NK-92 treated with Interleukin-12 subunit alpha and Interleukin-12 subunit beta, amount 100 ng/mL, for 24 hours (cell line): ENCODE measurements at regions not wholly inside any gene's neighbourhood (a gene's known extent, or its start where the extent isn't known, plus 50 kb on each side); places are given as distances from the start of the nearest gene placed in this dataset.

Experiments used
- DNase-seq: peaks from one replicate; lab custom pipeline; 2025; lab: John Stamatoyannopoulos, UW

DNA sequence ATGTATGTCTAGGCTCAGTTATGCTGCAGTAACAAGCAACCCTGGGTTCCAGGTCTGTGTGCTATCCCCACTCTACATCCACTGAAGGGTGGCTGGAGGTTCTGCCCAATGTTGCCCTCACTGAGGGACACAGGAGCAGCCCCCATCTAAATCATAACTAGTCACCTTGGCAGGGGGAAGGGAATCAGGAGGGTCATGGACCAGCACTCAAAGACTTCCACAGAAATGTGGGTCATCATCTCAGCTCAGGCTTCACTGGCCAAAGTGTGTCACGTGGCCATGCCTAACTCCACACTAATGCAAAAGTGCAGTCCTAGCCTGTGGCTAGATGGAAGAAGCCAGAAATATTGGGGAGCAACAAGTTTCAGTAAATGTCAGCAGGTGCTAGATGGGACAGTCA is 137.3 kb upstream of the ZNF507 start:
- DNase-seq, result no peak

DNA sequence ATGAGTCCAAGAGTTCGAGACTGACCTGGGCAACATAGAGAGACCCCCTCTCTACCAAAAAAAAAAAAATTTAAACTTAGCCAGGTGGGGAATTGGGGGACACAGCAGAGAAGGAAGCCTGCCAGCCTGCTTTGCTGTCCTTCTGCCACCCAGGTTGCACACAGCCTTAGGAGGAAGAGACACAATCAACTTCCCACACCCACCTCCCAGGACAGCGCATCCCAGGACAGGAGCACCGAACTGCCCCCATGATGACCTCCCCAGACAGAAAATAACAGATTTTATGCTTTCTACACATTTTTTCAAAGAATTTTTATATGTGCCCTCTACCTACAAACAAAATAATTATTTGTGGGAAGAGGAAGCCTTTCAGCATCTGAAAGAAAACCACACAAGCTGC is 126.0 kb upstream of the ZNF507 start:
- no peak for DNase-seq

DNA sequence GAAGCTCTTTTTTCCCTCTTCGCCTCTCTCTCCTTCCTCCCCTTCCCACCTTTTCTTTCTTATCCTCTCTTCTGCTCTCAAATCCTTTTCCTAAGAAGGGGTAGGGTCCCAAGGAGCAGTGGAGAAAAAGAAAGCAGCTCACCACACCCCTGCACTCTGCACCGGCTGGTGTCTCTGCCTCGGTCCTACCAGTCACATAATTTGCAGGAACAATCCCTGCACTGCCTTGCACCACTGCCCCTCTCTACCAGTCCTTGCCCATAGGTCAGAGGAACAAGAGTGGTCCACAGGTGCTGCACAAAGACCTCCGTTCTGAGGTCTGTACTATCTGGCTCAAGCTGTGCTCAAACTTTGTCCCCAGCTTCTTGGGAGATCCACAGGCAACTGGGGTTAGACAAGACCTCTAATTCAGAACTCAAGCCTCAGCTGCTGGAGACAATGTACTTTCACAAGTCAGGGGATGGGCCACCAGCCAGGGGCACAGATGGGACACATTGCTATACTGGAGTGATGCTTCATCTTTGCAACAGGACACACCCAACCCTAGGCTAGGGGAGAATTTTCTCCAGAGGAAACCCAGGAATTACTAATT is 125.4 kb upstream of the ZNF507 start:
- DNase-seq, result no peak

DNA sequence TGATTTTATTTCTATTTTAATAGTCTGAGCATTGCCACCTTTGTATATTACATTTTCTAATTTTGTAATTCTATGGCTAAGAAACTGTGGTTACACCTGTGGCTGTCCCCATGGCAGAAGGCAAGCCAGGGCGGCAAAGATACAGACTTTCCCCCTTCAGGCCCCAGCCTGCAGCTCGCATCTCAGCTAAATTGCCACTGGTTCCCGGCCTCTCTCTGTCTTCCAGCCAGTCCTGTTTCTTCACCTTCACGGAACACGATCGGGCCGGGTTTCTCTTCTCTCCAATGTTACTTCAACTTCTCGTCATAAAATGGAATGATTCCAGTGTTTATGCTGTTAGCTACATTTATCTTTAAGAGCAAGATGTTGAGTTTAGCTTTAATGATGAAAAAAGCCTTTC is 124.5 kb upstream of the ZNF507 start:
- no peak for DNase-seq

DNA sequence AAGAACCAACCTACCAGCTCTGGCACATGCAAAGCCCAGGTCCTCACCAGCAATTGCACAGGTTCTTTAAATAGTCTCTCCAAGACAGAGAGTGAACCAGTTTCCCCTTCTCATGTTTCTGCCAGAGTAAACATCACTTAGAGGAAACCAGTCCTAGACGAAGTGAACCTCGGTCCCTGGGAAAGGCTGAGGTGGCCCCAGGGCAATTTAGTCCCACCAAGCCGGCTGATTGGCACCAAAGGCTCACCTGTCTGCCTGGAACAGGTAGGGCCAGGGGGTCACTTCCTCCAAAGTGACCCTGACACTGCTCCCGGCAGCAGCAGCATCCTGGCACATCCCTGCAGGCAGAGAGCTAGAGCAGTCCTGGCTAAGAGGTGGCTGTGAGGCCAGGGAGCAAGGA is 122.9 kb upstream of the ZNF507 start:
- DNase-seq, result no peak

DNA sequence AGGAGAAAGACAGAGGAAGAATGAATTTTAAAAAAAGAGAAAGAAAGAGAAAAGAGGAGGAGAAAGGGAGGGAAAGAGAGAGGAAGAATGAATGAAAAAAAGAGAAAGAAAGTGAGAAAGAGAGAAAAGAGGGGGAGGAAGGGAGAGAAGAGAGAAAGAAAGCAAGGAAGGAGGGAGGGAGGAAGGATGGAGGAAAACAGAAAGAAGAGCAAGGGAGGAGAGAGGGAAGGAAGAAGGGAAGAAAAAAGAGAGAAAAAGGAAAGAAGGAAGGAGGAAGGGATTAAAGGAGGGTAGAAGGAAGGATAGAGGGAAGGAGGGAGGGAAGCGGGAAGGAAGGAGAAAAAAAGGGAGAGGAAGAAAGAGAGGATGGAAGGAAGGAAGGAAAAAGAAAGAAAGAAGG is 122.3 kb upstream of the ZNF507 start:
- no peak for DNase-seq

DNA sequence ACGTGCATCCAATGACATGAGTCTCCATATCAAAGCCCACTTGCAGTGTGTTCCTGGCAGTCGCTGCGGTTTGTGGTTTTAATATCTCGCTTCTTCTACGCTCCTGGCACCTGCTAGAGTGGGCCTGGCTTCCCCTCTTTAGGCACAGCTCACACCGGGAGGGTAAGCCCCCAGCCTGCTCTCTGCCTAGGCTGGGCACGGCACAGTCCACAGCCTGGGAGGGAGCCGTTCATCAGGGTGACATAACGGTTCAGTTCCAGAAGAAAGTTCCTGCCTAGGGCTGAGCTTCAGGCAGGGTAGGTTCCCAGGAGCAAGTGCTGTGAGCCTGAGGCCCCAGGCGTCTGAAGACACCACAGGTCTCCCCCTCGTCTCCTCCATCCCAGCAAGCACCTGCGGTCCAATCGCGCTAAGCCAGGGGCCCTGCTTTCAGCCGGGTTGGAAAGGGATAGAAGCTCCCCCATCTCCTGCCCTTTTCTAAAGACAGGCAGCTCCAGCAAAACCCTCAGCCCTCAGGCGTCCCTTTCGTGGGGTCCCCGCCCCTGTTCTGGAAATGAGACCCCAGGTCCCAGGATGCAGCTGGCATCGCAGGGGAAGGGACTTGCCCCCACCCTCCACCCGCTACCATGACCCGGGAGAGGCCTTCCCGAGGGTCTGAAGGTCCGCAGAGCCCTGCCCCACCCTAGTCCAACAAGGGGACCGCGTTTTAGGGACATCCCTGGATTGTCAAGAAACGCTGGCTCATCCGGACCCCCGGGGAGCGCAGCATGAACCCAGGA is 121.6 kb upstream of the ZNF507 start:
- no peak for DNase-seq

DNA sequence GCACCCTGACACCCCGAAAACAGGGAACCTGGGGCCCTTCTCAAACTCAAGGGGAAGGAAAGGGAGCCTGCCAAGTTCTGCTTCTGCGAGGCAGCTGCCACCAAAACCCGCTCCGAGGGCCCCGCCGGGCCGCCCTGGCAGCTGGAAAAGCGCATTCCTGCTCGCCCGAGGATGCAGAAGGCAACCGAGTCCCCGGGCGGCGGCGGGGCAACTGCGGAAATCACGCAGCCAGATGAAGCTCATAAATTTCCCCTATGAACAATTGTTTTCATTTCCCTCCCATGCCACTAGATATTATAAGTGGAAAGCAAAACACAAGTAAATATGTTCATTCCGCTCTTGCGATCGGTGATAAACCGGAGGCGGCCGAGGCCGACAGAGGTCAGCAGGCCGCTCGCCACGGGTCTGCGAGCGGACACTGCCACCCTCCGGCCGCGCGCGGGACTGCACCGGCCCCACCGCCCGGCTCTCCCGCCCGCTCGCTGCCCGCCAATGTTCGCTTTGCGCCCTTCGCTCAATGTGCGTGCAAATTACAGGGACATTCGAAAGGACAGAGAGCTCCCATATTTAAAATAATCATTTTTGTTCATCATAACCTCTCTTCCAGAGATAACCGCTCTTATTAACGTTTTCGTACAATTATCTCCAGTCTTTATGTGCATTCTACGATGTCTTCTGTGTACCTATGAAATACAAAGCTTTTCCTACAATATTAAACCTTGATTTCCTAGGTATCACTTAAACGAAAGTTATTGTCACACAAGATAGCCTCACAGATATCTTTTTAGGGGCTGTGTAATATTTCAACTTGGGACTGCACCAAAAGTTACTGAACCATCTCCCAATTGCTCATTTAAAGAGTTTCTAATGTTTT is 120.8 kb upstream of the ZNF507 start:
- DNase-seq, result no peak

DNA sequence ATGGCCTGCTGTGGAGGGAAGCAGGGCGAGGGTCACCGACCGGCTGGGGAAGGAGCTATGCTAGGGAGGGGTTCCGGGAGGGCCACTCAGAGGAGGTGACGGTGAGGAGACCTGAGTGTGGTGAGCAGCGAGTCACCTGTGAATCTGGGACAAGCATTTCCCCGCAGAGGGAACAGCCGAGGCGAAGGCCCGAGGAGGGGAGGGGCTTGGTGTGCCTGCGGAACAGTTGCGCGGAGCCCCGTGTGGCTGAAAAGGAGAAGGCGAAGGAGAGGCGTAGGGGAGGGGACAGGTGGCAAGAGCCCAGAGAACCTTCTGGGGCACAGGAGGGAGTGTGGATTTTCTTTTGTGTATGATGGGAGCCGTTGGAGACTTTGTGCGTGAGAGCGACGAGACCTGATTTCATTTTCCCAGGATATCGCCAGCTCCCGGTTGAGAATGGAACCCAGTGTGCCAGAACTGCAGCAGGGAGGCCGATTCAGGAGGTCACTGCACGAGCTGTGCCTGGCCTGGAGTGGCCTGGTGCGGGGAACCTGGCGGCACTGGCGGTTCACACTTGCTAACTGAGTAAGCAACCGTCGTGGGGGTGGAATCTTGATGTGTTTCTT is 117.7 kb upstream of the ZNF507 start:
- no peak for DNase-seq

DNA sequence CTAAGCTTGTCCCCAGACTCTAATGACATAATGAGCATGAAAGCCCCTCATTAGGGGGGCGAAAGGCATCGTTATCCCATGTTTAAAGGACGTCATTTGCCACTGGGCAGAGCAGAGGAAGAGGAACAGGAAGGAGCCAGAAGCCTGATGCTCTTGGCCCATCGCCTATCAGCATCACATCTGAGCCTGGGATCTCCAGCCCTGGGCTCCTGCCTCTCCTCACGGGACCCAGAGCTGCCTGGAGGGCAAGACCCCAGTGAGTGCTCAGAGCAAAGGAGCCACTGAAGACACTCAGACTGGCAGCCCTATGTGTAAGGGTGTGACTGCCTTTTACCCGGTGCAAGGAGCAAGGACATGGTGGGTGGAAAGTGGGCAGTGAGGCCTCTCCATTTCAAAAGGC is 115.0 kb upstream of the ZNF507 start:
- no peak for DNase-seq

DNA sequence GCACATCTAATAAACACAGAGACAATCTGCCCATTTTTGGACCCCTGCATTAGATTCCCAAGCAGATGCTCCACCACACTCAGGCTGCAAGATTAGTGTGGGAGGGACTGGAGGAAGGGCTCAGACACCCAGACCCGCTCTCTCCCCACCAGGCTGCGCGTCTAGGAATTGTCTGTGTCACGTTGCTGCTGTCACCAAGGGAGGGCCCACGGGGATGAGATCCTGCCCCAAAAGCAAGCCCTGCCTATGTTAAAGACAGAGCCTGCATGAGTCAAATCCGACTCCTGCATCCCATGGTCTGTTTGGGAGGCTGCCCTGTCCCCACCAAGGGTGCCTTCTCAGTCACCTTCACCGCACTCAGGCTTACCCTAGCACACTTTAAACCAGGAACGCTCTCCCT is 114.4 kb upstream of the ZNF507 start:
- no peak for DNase-seq

DNA sequence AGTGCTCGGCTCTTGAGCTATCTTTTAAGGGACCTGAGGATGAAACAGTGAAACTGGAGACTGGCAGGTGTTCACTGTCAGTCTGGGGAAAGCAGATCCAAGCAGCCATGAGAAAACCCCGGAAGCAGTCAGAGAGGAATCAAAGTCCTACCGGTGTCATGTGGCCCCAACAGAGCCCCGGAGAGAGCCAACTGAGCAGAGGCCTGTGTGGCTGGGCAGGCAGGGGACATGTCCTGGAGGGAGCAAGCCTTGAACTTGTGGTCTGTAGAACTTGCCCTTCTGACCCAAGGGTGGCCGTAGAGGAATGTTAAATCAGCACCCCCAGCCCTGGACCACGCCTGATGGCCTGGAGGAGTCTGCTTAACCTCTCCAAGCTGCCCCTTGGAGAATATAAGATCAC is 113.7 kb upstream of the ZNF507 start:
- DNase-seq, result no peak

DNA sequence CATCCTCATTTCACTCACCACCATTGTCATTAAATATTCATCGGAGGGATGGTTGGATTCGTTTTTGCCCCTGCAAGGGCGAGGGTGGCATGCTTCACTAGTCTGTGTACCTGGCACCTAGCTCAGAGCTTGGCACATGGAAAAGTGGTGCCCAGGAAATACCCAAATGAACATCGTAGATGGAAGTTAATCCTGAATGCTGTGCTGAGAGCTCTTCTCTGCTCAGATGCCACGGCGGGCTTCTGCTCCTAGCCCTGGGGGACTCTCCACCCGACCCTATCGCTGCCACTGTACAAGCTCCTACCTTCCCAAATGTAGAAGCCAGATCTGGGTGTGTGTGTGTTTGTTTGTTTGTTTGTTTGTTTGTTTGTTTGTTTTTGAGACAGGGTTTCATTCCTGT is 113.0 kb upstream of the ZNF507 start:
- DNase-seq, result no peak

DNA sequence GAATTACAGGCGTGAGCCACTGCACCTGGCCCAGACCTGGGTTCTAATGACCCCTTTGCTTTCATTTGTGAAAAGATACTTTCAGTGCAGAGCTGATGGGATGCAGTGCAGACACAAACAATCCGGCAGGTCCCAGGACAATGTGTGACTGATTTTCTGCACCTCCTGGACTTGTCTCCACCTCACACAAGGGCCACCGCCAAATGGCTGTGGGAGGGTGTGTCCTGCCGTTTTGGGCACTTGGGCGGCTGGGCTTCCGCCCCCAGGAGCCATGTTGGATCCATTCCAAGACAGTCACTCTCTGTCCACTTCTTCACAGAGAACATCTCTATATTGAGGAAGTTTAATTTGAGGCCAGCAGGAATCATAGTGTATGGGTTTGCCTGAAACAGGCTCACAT is 112.3 kb upstream of the ZNF507 start:
- DNase-seq, result no peak

DNA sequence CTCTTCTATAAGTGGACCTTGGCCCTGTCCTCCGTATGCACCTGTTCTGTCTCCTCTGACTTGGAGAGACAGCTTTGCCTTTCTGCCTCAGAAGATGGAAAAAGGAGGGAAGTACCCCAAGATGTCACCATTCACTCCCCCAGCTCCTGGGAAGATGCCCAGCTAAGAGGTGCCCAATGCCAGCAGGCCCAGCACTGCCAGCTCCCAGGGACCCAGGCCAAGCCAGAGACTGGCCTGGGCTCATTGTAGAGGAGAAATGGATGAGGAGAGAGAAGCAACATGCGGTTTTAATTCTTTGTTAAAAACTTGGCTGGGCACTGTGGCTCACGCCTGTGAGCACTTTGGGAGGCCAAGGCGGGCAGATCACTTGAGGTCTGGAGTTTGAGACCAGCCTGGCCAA is 111.5 kb upstream of the ZNF507 start:
- no peak for DNase-seq

DNA sequence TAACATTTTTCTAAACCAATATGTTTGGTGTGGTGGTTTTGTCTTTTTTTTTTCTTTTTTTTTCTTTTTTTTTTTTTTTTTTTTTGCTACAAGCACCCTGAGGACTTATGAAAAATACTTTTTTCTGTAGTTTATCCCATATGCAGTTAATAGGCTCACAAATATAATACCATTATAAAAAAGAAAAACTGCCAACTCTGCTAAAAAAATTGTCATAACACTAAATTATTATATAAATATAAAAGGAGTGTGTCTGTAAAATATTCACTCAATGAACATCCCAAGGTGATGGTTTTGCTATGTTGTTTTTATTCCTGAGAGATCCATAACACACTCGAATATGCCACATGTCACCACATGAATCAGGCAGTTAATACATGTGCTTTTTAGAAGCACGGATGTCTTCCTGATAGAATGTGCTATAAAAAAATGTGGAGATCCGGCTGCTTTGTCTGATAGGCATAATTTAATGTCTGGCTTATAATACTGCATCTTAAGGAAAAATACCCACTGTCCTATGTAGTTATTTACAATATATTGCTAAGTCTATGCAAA is 110.7 kb upstream of the ZNF507 start:
- DNase-seq, result no peak

DNA sequence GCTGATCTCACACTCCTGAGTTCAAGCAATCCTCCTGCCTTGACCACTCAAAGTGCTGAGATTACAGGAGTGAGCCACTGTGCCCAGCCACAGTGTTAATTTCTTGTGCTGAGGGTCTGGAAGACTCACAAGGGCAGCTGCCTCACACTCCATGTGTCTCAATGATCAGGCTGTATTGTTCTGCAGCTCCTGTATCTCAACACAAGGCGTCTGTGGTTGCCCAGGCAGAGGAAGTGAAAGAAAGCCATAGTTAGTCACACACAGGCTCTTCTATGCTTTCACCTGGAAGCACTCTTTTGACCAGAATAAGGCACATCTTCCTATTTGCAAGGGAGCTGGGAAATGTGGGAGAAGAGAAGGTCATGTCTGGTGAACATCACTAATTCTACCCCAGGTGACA is 107.3 kb upstream of the ZNF507 start:
- no peak for DNase-seq

DNA sequence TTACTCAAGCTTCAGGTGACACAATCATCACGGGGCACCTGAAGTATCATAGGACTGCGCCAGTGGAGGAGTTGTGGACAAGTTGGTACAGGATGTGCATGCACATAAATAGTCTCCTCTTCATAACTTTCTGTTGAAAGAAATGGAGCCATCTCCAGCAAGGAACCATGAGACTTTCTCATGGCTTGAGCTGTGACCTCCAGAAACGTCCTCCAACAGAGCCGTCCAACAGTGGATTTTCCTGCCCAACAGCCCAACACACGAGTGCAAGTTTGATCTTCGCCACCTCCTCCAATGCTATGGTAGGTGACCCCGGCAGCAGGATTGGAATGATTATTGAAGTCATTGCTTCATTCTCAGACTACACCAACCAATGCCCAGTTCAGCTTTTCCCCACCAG is 105.1 kb upstream of the ZNF507 start:
- no peak for DNase-seq

DNA sequence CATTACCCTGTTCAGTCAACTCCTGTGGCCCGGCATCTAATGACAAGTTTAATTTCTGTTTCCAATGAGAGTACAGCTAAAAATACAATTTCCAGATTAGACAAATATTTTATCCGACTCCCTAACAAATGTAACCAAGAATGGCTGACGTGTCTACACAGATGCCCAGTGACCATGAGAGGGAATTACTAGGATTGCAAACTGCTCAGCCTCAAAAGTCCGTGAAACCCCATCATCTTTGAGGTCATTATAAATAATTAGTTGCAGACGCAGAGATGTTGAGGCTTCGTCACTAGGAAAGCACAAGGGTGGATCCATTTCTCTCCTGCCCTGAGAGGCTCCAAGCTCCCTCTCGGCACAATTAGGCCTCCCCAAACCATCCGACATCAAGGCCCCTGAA is 104.1 kb upstream of the ZNF507 start:
- DNase-seq, result no peak

DNA sequence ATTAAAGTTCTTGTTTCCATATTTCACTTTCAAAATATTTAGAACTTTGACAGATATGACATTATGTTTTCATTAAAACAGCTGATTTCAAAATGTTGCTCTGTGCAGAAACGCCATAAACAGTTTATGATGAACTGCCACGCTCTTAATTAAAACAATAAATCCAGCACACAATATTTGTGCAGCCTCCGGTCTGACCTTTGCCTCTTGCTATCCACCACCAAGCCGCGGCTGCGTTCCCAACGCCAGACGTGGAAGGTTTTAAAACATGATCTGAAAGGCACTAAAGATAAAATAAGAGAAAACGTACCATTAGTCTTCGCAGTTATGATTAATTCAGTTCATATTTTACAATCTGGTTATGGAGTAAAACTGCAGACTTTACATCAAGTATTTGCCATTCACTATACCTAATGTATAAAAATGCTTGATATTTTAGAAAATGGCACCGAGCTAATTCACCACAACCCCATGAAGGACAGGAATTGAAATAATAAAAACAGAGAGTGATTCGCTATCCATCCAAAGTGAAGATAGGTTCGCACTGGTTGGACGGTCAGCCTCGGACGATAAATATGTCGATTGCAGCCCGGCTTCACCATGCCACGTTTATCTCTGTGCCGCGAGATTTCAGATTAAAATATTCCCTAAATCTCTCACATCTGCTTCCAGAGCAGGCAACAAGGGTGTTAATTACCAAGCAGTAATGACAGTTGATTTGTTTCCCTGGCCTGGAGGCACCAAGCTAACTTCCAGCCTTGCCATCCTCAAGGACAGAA is 103.3 kb upstream of the ZNF507 start:
- DNase-seq, result no peak

DNA sequence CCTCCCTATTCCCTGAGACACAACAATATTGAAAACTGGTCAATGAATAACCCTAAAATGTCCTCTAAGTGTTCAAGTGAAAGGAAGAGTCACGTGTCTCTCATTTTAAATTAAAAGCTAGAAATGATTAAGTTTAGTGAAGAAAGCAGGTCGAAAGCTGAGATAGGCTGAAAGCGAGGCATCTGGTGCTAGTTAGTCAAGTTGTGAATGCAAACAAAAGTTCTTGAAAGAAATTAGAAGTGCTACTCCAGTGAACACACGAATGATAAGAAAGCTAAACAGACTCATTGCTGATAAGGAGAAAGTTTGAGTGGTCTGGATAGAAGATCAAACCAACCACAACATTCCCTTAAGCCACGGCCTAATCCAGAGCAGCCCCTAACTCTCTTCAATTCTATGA is 99.4 kb upstream of the ZNF507 start:
- no peak for DNase-seq
